Body of pancreas (tissue), 4 donors: ENCODE measurements at regions not wholly inside any gene's neighbourhood (a gene's known extent, or its start where the extent isn't known, plus 50 kb on each side); places are given as distances from the start of the nearest gene placed in this dataset.

ENCODE experiments used
- POLR2A ChIP-seq, 3 donors: fragments of 450-650 bp; IDR thresholded peaks; one replicate each; pipeline ENCODE4 v1.6.1; 2016; ENCODE audit warnings: antibody characterized with exemption in 3 of 3, mild to moderate bottlenecking in 2 of 3
- TF ChIP-seq, protein P1 (sequence below), 7 experiments: fragments of 450-650 bp in 4 of 7; fragments of 200-600 bp in 3 of 7; sonication (generic) in 3 of 7; IDR thresholded peaks; one replicate each; pipeline ENCODE4 v1.5.1; 2016 to 2019; ENCODE audit warnings: antibody characterized with exemption in 7 of 7

DNA sequence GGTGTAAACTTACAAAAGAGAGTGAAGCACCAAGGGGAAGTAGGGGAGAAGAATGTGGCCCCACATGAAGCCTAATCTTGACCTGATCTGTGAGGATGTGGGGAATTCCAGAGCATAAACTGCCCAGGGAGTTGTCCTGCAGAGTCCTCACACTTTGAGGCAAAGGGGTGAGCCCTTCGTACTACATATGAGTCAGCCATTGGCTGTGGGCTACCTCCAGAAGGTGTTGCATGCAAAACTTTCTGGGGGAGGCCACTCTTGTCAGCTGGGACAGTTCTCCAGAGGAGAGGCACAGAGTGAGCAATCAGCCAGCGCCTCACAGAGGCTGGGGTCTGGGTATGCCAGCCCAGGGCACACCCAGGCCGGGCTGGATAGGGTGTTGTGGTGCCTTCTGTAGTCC lies 98.1 kb upstream of the NMUR2 start:
- TF ChIP-seq, protein P1, sequence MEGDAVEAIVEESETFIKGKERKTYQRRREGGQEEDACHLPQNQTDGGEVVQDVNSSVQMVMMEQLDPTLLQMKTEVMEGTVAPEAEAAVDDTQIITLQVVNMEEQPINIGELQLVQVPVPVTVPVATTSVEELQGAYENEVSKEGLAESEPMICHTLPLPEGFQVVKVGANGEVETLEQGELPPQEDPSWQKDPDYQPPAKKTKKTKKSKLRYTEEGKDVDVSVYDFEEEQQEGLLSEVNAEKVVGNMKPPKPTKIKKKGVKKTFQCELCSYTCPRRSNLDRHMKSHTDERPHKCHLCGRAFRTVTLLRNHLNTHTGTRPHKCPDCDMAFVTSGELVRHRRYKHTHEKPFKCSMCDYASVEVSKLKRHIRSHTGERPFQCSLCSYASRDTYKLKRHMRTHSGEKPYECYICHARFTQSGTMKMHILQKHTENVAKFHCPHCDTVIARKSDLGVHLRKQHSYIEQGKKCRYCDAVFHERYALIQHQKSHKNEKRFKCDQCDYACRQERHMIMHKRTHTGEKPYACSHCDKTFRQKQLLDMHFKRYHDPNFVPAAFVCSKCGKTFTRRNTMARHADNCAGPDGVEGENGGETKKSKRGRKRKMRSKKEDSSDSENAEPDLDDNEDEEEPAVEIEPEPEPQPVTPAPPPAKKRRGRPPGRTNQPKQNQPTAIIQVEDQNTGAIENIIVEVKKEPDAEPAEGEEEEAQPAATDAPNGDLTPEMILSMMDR (IDR thresholded peaks at IDR 0.05) = no peak
- no peak for TF ChIP-seq POLR2A (IDR thresholded peaks at IDR 0.05)
